ENCODE measurements at regions not wholly inside any gene's neighbourhood (a gene's known extent, or its start where the extent isn't known, plus 50 kb on each side); places are given as distances from the start of the nearest gene placed in this dataset.
A peak's percentile ranks its signal among the peaks of the same experiment; 100 is the strongest.

GRCh38 chr9:13621872-13622564 is 342.5 kb upstream of the MPDZ start (continued):
- TF ChIP-seq ZNF8 (CRISPR knock-in tag; IDR thresholded peaks at IDR 0.05) (no peak), CSDC2 (CRISPR knock-in tag; IDR thresholded peaks at IDR 0.05) (no peak), CSRNP3 (CRISPR knock-in tag; IDR thresholded peaks at IDR 0.05) (no peak)

- ATAC-seq: no peak
- TF ChIP-seq SNAI2 (CRISPR knock-in tag; IDR thresholded peaks at IDR 0.05): no peak
- no peak for TF ChIP-seq ZNF8 (CRISPR knock-in tag; IDR thresholded peaks at IDR 0.05)
- TF ChIP-seq ZNF70 (CRISPR knock-in tag; IDR thresholded peaks at IDR 0.05): no peak
- no peak for TF ChIP-seq CSRNP3 (CRISPR knock-in tag; IDR thresholded peaks at IDR 0.05)
- TF ChIP-seq ZNF565 (CRISPR knock-in tag; conservative IDR thresholded peaks at IDR 0.05; ENCODE audit: low read depth): no peak
- TF ChIP-seq ESRRG (CRISPR knock-in tag; IDR thresholded peaks at IDR 0.05): no peak
- TF ChIP-seq ARNTL (CRISPR knock-in tag; IDR thresholded peaks at IDR 0.05; ENCODE audit: borderline replicate concordance, low read depth): no peak
- no peak for TF ChIP-seq TSHZ2 (CRISPR knock-in tag; IDR thresholded peaks at IDR 0.05)
- TF ChIP-seq PPARA (CRISPR knock-in tag; IDR thresholded peaks at IDR 0.05; ENCODE audit: borderline replicate concordance): no peak
- no peak for TF ChIP-seq CREB5 (CRISPR knock-in tag; IDR thresholded peaks at IDR 0.05; ENCODE audit: low read depth)
Observed at GRCh38 chr9:13616491-13617035, 337.1 kb upstream of the MPDZ start.

DNA sequence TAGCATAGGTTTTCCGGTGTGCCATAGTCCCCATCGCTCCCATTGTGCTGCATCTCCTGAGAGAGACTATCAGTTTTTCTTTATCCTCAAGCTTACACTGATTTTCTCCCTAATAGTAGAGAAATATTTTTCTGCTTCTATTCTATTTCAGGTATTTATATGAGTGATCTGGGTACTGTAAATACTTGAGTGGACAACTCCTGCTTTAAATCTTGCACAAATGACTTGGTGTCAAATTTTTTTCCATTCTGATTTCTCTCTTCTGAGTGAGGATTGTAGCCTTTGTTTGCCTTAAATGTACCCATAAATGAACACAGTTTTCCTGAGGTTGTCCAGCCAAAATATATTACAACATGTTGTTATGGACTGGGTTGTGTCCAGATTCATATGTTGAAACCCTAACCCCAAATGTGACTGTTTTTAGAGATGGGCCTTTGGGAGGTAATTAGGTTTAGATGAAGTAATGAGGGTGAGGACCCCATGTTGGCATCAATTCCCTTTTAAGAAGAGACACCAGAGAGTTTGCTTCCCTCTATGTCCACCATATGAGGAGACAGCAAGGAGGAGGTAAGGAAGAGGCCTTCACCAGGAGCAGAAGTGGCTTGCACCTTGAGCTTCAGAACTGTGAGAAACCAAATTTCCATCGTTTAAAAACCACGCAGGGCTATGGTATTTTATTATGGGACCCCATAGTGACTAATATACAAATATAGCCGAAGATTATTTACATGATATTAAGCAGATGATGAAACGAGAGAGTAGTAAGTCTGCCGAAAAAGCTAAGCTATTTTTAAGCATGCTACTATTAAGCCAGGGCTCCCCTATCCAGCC is 336.4 kb upstream of the MPDZ start:
- 0 out of 3 replicates have a peak, but pooled peaks have one; percentile 19 for ATAC-seq
- no peak for TF ChIP-seq OSR1 (CRISPR knock-in tag; IDR thresholded peaks at IDR 0.05)
- no peak for TF ChIP-seq ARNTL (CRISPR knock-in tag; IDR thresholded peaks at IDR 0.05; ENCODE audit: borderline replicate concordance, low read depth)
- no peak for TF ChIP-seq TSHZ2 (CRISPR knock-in tag; IDR thresholded peaks at IDR 0.05)
- TF ChIP-seq SNAI2 (CRISPR knock-in tag; IDR thresholded peaks at IDR 0.05): no peak
- TF ChIP-seq TOX (CRISPR knock-in tag; IDR thresholded peaks at IDR 0.05; ENCODE audit: borderline replicate concordance): no peak
- no peak for TF ChIP-seq GLIS3 (CRISPR knock-in tag; IDR thresholded peaks at IDR 0.05)
- no peak for TF ChIP-seq PPARA (CRISPR knock-in tag; IDR thresholded peaks at IDR 0.05; ENCODE audit: borderline replicate concordance)
- no peak for TF ChIP-seq ZNF70 (CRISPR knock-in tag; IDR thresholded peaks at IDR 0.05)
- TF ChIP-seq CREB5 (CRISPR knock-in tag; IDR thresholded peaks at IDR 0.05; ENCODE audit: low read depth): no peak
- no peak for TF ChIP-seq ZNF8 (CRISPR knock-in tag; IDR thresholded peaks at IDR 0.05)
- no peak for TF ChIP-seq TCF4 (CRISPR knock-in tag; IDR thresholded peaks at IDR 0.05; ENCODE audit: borderline replicate concordance)
- TF ChIP-seq BACH2 (CRISPR knock-in tag; IDR thresholded peaks at IDR 0.05; ENCODE audit: borderline replicate concordance): no peak
- no peak for TF ChIP-seq CSRNP3 (CRISPR knock-in tag; IDR thresholded peaks at IDR 0.05)
- TF ChIP-seq, protein P1, sequence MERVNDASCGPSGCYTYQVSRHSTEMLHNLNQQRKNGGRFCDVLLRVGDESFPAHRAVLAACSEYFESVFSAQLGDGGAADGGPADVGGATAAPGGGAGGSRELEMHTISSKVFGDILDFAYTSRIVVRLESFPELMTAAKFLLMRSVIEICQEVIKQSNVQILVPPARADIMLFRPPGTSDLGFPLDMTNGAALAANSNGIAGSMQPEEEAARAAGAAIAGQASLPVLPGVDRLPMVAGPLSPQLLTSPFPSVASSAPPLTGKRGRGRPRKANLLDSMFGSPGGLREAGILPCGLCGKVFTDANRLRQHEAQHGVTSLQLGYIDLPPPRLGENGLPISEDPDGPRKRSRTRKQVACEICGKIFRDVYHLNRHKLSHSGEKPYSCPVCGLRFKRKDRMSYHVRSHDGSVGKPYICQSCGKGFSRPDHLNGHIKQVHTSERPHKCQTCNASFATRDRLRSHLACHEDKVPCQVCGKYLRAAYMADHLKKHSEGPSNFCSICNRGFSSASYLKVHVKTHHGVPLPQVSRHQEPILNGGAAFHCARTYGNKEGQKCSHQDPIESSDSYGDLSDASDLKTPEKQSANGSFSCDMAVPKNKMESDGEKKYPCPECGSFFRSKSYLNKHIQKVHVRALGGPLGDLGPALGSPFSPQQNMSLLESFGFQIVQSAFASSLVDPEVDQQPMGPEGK (CRISPR knock-in tag; IDR thresholded peaks at IDR 0.05; ENCODE audit: borderline replicate concordance): no peak

Measured in SK-N-SH treated with all-trans-retinoic acid at 6 μM for 48 hours (cell line).